GM12872 (cell line): ENCODE measurements at regions not wholly inside any gene's neighbourhood (a gene's known extent, or its start where the extent isn't known, plus 50 kb on each side); places are given as distances from the start of the nearest gene placed in this dataset.

Experiments
- CTCF ChIP-seq: IDR thresholded peaks from 3 replicates; pipeline ENCODE4 v1.5.1; 2011; ENCODE audit warnings: low read depth, mild to moderate bottlenecking, low read length, moderate library complexity; ENCODE audit not compliant: insufficient read depth

- no peak for TF ChIP-seq CTCF
Measured at GRCh38 chr10:61110188-61110844, 166.3 kb upstream of the RHOBTB1 start.

GRCh38 chr10:61108915-61109314 is 164.9 kb upstream of the RHOBTB1 start:
- TF ChIP-seq CTCF = no peak

- no peak for TF ChIP-seq CTCF
Measured at GRCh38 chr10:61100887-61101286, 156.9 kb upstream of the RHOBTB1 start.

GRCh38 chr10:61099756-61100155 is 155.8 kb upstream of the RHOBTB1 start:
- no peak for TF ChIP-seq CTCF

- TF ChIP-seq CTCF = no peak
Measured at GRCh38 chr10:61098966-61099365, 155.0 kb upstream of the RHOBTB1 start.

GRCh38 chr10:61097026-61097425 is 153.0 kb upstream of the RHOBTB1 start:
- no peak for TF ChIP-seq CTCF

GRCh38 chr10:61096056-61096455 is 152.1 kb upstream of the RHOBTB1 start:
- TF ChIP-seq CTCF = no peak
